Left renal cortex interstitium (tissue), 4 donors: ENCODE measurements at regions not wholly inside any gene's neighbourhood (a gene's known extent, or its start where the extent isn't known, plus 50 kb on each side); places are given as distances from the start of the nearest gene placed in this dataset.
"Not testable (repeated sequence)": the region's sequence is repeated elsewhere in the genome, so short reads cannot be mapped to it uniquely, and the experiment has no call there.

Experiments used
- DNase-seq, 4 donors: peaks; one replicate each; pipeline ENCODE4 v3.0.0-alpha.2; 2013; ENCODE audit warnings: low read depth in 4 of 4, low spot score in 2 of 4, missing footprints in 1 of 4

- DNase-seq: no peak
Measured at GRCh38 chr15:62404194-62404985, 239.3 kb upstream of the C2CD4B start.

- no peak for DNase-seq
Measured at GRCh38 chr15:62406305-62406891, 241.3 kb upstream of the C2CD4B start.

GRCh38 chr15:62407216-62407615 is 242.1 kb upstream of the C2CD4B start:
- no peak for DNase-seq

- DNase-seq: no peak
Measured at GRCh38 chr15:62407962-62408361, 242.9 kb upstream of the C2CD4B start.

GRCh38 chr15:62409466-62409865 is 244.4 kb upstream of the C2CD4B start:
- no peak for DNase-seq

- DNase-seq: no peak
Measured at GRCh38 chr15:62412686-62413085, 247.6 kb upstream of the C2CD4B start.

- no peak for DNase-seq
Measured at GRCh38 chr15:62413153-62413552, 248.1 kb upstream of the C2CD4B start.

- DNase-seq: no peak
Measured at GRCh38 chr15:62413786-62414185, 248.7 kb upstream of the C2CD4B start.

GRCh38 chr15:62415498-62415897 is 250.4 kb upstream of the C2CD4B start:
- DNase-seq: no peak

- no peak for DNase-seq
Measured at GRCh38 chr15:62416526-62416925, 251.4 kb upstream of the C2CD4B start.

- DNase-seq: no peak
Measured at GRCh38 chr15:62417439-62417838, 252.4 kb upstream of the C2CD4B start.

- DNase-seq: not testable (repeated sequence)
Measured at GRCh38 chr15:62418496-62418895, 253.4 kb upstream of the C2CD4B start.

- DNase-seq: no peak
Measured at GRCh38 chr15:62419192-62419591, 254.1 kb upstream of the C2CD4B start.

- DNase-seq: peak in 1 of 4 donors; percentile 23
Measured at GRCh38 chr15:62420371-62420770, 255.3 kb upstream of the C2CD4B start.

- no peak for DNase-seq
Measured at GRCh38 chr15:62421289-62421688, 256.2 kb upstream of the C2CD4B start.

GRCh38 chr15:62426387-62426956 is 261.4 kb upstream of the C2CD4B start:
- DNase-seq: no peak

- no peak for DNase-seq
Measured at GRCh38 chr15:62428259-62428658, 263.2 kb upstream of the C2CD4B start.

- no peak for DNase-seq
Measured at GRCh38 chr15:62428851-62429598, 263.9 kb upstream of the C2CD4B start.

GRCh38 chr15:62430056-62430455 is 265.0 kb upstream of the C2CD4B start:
- no peak for DNase-seq

GRCh38 chr15:62430552-62430951 is 265.5 kb upstream of the C2CD4B start:
- DNase-seq: no peak
